ENCODE measurements at regions not wholly inside any gene's neighbourhood (a gene's known extent, or its start where the extent isn't known, plus 50 kb on each side); places are given as distances from the start of the nearest gene placed in this dataset.

DNA sequence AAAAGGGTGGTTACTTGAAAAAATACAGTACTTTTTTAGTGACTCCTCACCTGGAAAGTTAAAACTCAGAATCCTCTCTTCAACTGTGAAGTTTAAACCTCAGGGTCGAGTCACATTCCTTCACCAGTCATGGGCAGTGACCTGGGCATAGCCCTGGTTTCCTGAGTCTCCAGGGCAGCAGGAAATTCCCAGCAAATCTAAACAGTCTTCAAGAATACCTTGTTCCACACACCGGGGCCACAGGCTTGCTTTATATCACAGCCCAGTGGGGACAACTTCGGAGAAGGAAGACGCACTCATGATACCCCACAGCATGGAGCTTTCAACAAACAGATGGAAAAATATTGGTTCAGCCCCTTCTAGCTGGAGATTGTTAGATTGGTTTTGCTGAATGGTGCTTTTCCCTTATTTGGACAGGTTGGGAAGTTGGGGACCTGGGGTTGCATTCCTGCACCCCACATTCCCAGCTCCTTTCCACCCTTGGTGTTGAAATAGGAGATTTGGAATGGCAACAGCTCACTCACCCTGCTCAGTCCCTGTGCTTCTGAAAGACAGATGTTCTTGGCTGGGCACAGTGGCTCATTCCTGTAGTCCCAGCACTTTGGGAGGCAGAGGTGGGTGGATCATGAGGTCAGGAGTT is 113.0 kb upstream of the TMEM170B start:
- DNase-seq, result no peak
- Histone ChIP-seq H3K9me3 (ENCODE audit: control insufficient read depth in 1 of 2, insufficient read depth in 1 of 2, low read length in 2 of 2) (no peaks in the 10 kb centered on the region), H3K4me1 (ENCODE audit: insufficient read depth, low read length) (peaks cover 6% of the 10 kb centered on the region), H3K27me3 (ENCODE audit: control insufficient read depth in 1 of 2, insufficient read depth in 2 of 2, low read length in 2 of 2) (no peaks in the 10 kb centered on the region), H3K27ac (ENCODE audit: low read depth in 1 of 2, low read length in 2 of 2) (no peak overlapping the region), H3K4me3 (ENCODE audit: low read length) (no peak overlapping the region), H3K36me3 (ENCODE audit: insufficient read depth, low read length) (no peaks in the 10 kb centered on the region)
- Mint-ChIP-seq H3K4me3 (no peak overlapping the region), H3K27me3 (no peaks in the 10 kb centered on the region), H3K36me3 (ENCODE audit: low read depth) (no peaks in the 10 kb centered on the region), H3K9me3 (no peaks in the 10 kb centered on the region), H3K4me1 (ENCODE audit: low read depth) (peaks cover 12% of the 10 kb centered on the region), H3K27ac (no peak overlapping the region)
- intact Hi-C loops (cut with DNase I, micrococcal nuclease), result no loop called here
- ChIA-PET POLR2A (no interaction called here), CTCF (no interaction called here)
- TF ChIP-seq, protein P1, sequence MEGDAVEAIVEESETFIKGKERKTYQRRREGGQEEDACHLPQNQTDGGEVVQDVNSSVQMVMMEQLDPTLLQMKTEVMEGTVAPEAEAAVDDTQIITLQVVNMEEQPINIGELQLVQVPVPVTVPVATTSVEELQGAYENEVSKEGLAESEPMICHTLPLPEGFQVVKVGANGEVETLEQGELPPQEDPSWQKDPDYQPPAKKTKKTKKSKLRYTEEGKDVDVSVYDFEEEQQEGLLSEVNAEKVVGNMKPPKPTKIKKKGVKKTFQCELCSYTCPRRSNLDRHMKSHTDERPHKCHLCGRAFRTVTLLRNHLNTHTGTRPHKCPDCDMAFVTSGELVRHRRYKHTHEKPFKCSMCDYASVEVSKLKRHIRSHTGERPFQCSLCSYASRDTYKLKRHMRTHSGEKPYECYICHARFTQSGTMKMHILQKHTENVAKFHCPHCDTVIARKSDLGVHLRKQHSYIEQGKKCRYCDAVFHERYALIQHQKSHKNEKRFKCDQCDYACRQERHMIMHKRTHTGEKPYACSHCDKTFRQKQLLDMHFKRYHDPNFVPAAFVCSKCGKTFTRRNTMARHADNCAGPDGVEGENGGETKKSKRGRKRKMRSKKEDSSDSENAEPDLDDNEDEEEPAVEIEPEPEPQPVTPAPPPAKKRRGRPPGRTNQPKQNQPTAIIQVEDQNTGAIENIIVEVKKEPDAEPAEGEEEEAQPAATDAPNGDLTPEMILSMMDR (IDR thresholded peaks at IDR 0.05), result no peak
- no peak for ATAC-seq (ENCODE audit: poor library complexity)

DNA sequence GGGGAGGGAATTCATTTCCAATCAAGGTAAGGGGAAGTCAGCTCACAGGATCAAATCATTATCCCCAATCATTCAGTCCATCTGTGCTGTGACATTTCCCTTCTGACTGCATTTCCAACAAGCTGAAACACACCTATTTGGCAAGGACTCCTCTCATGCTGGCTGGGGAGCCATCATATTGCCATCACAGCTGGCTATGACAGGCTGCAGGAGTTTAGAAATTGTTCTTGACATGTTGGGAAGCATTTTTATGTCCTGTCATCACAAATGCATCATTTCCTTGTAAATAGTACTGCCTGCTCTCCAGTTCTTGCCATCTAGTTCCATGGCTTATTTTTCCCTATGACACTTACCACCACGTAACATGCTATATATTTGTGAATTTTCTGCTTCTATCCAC is 113.9 kb upstream of the TMEM170B start:
- no peaks in the 10 kb centered on the region for H3K36me3 ChIP-seq (ENCODE audit: insufficient read depth, low read length)
- H3K9me3 Mint-ChIP-seq, result no peaks in the 10 kb centered on the region
- ChIA-PET CTCF (no interaction called here), POLR2A (no interaction called here)
- H3K4me3 Mint-ChIP-seq, result no peak overlapping the region
- TF ChIP-seq, protein P1 (IDR thresholded peaks at IDR 0.05), result no peak
- no peaks in the 10 kb centered on the region for H3K27me3 ChIP-seq (ENCODE audit: control insufficient read depth in 1 of 2, insufficient read depth in 2 of 2, low read length in 2 of 2)
- no peak overlapping the region for H3K4me3 ChIP-seq (ENCODE audit: low read length)
- ATAC-seq (ENCODE audit: poor library complexity) (no peak), DNase-seq (no peak)
- no peaks in the 10 kb centered on the region for H3K36me3 Mint-ChIP-seq (ENCODE audit: low read depth)
- H3K4me1 ChIP-seq (ENCODE audit: insufficient read depth, low read length), result peaks cover 3% of the 10 kb centered on the region
- no peak overlapping the region for H3K27ac ChIP-seq (ENCODE audit: low read depth in 1 of 2, low read length in 2 of 2)
- no peaks in the 10 kb centered on the region for H3K9me3 ChIP-seq (ENCODE audit: control insufficient read depth in 1 of 2, insufficient read depth in 1 of 2, low read length in 2 of 2)
- H3K4me1 Mint-ChIP-seq (ENCODE audit: low read depth), result peaks cover 4% of the 10 kb centered on the region
- intact Hi-C loops (cut with DNase I, micrococcal nuclease), result no loop called here
- no peaks in the 10 kb centered on the region for H3K27me3 Mint-ChIP-seq
- no peak overlapping the region for H3K27ac Mint-ChIP-seq

DNA sequence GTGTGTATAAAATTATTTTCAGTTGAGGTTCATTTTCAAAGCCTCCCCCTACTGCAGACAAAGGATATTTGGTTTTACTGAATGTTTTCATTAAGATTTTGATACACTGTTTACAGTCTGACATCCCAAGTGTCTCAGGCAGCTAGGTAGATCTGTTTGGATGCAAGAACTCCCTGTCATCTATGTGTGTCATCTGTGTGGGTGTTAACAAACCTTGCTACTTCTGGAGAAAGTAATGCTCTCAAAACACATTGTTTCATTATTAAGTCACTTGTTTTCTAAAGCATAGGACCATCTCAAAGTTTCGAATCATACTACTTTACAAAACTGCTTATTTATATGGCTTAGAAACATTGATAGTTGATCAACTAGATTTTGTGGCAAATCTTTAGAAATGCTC is 114.5 kb upstream of the TMEM170B start:
- ATAC-seq (ENCODE audit: poor library complexity), result no peak
- no peaks in the 10 kb centered on the region for H3K9me3 ChIP-seq (ENCODE audit: control insufficient read depth in 1 of 2, insufficient read depth in 1 of 2, low read length in 2 of 2)
- TF ChIP-seq, protein P1 (IDR thresholded peaks at IDR 0.05), result no peak
- H3K9me3 Mint-ChIP-seq, result no peaks in the 10 kb centered on the region
- DNase-seq, result no peak
- peaks cover 1% of the 10 kb centered on the region for H3K4me1 ChIP-seq (ENCODE audit: insufficient read depth, low read length)
- intact Hi-C loops (cut with DNase I, micrococcal nuclease), result no loop called here
- no peaks in the 10 kb centered on the region for H3K36me3 Mint-ChIP-seq (ENCODE audit: low read depth)
- H3K27ac ChIP-seq (ENCODE audit: low read depth in 1 of 2, low read length in 2 of 2), result no peak overlapping the region
- H3K36me3 ChIP-seq (ENCODE audit: insufficient read depth, low read length), result no peaks in the 10 kb centered on the region
- CTCF ChIA-PET, result interaction anchor here (1.3 kb wide), 1 partner anchor 10 kb away, joined by 4 read pairs; no protein-coding TSS in a partner anchor
- H3K4me3 ChIP-seq (ENCODE audit: low read length), result no peak overlapping the region
- no peaks in the 10 kb centered on the region for H3K4me1 Mint-ChIP-seq (ENCODE audit: low read depth)
- no peaks in the 10 kb centered on the region for H3K27me3 Mint-ChIP-seq
- H3K27ac Mint-ChIP-seq, result no peak overlapping the region
- POLR2A ChIA-PET, result no interaction called here
- no peaks in the 10 kb centered on the region for H3K27me3 ChIP-seq (ENCODE audit: control insufficient read depth in 1 of 2, insufficient read depth in 2 of 2, low read length in 2 of 2)
- H3K4me3 Mint-ChIP-seq, result no peak overlapping the region
